Uterus (tissue), 2 donors: ENCODE measurements at regions not wholly inside any gene's neighbourhood (a gene's known extent, or its start where the extent isn't known, plus 50 kb on each side); places are given as distances from the start of the nearest gene placed in this dataset.

Experiments
- CTCF ChIP-seq, 4 experiments: fragments of 200-600 bp in 2 of 4; fragments of 450-650 bp in 2 of 4; sonication (generic) in 2 of 4; IDR thresholded peaks; one replicate each; pipeline ENCODE4 v1.5.1; 2016 to 2019; ENCODE audit warnings: antibody characterized with exemption in 4 of 4, mild to moderate bottlenecking in 2 of 4, moderate library complexity in 1 of 4
- POLR2A ChIP-seq, 2 donors: fragments of 450-650 bp; IDR thresholded peaks; one replicate each; pipeline ENCODE4 v1.6.1; 2016; ENCODE audit warnings: antibody characterized with exemption in 2 of 2, mild to moderate bottlenecking in 1 of 2, moderate library complexity in 1 of 2

- TF ChIP-seq CTCF (IDR thresholded peaks at IDR 0.05), result no peak
- no peak for TF ChIP-seq POLR2A (IDR thresholded peaks at IDR 0.05)
Observed at GRCh38 chr5:165400086-165400485, 1894.7 kb downstream of the MAT2B start.
